SK-N-SH (cell line): ENCODE measurements at regions not wholly inside any gene's neighbourhood (a gene's known extent, or its start where the extent isn't known, plus 50 kb on each side); places are given as distances from the start of the nearest gene placed in this dataset.

Source experiments
- CTCF ChIA-PET: fragments of 300-600, 350-600 bp; formaldehyde crosslinking; extraction: SDS; loops from one replicate; lab custom pipeline; 2021; lab: Yijun Ruan, JAX
- POLR2A ChIA-PET: fragments of 350-600 bp; sonication (Branson Sonifier 250); formaldehyde crosslinking; extraction: SDS; loops from one replicate; lab custom pipeline; 2020; ENCODE audit warnings: antibody characterized with exemption, inconsistent platforms; lab: Yijun Ruan, JAX
- DNase-seq: peaks from one replicate; pipeline ENCODE4 v3.0.0; 2012
- H2AFZ ChIP-seq: fragments of 200-600 bp; sonication (generic); 2 replicates; pipeline ENCODE4 v1.8.1; 2016; ENCODE audit warnings: antibody characterized with exemption, mild to moderate bottlenecking, low read depth
- H3F3A ChIP-seq: fragments of 200-600 bp; sonication (generic); replicated peaks from 2 replicates; pipeline ENCODE3; 2016; ENCODE audit warnings: antibody characterized with exemption, mild to moderate bottlenecking; ENCODE audit not compliant: insufficient read depth
- H3K27ac ChIP-seq, 2 experiments: fragments of 200-500 bp in 1 of 2; fragments of 200-600 bp in 1 of 2; sonication (Bioruptor generic) in 1 of 2; sonication (generic), shearing (Covaris generic) in 1 of 2; 2 replicates each; pipeline versions ENCODE4 v1.5.1 to v1.6.1; 2014 to 2016; ENCODE audit warnings: low read depth in 2 of 2, inconsistent platforms in 1 of 2, low read length in 1 of 2, mild to moderate bottlenecking in 1 of 2, mixed read lengths in 1 of 2
- H3K27me3 ChIP-seq: fragments of 200-600 bp; sonication (generic), shearing (Covaris generic); 2 replicates; pipeline ENCODE4 v1.6.1; 2016; ENCODE audit warnings: mixed run types; ENCODE audit not compliant: insufficient read depth
- H3K36me3 ChIP-seq, 2 experiments: fragments of 200-500 bp in 1 of 2; fragments of 200-600 bp in 1 of 2; sonication (Bioruptor generic) in 1 of 2; sonication (generic) in 1 of 2; replicated peaks in 1 of 2; 2 replicates each; pipeline versions ENCODE3 to v1.5.1; 2014 to 2016; ENCODE audit warnings: low read length in 1 of 2, mild to moderate bottlenecking in 1 of 2; ENCODE audit not compliant: insufficient read depth in 2 of 2, control insufficient read depth in 1 of 2
- H3K4me1 ChIP-seq, 2 experiments: fragments of 200-500 bp in 1 of 2; fragments of 200-600 bp in 1 of 2; sonication (Bioruptor generic) in 1 of 2; sonication (generic), shearing (Covaris generic) in 1 of 2; 2 replicates each; pipeline versions ENCODE4 v1.5.1 to v1.6.1; 2014 to 2016; ENCODE audit warnings: low read depth in 1 of 2, low read length in 1 of 2, mixed run types in 1 of 2; ENCODE audit not compliant: insufficient read depth in 2 of 2, control insufficient read depth in 1 of 2
- H3K4me2 ChIP-seq: fragments of 200-600 bp; sonication (generic), shearing (Covaris generic); 2 replicates; pipeline ENCODE4 v1.6.1; 2017; ENCODE audit warnings: mixed run types
- H3K4me3 ChIP-seq, 2 experiments: fragments of 200-500 bp in 1 of 2; fragments of 200-600 bp in 1 of 2; sonication (Bioruptor generic) in 1 of 2; sonication (generic), shearing (Covaris generic) in 1 of 2; 2 replicates each; pipeline versions ENCODE4 v1.5.1 to v1.8.1; 2014 to 2016; ENCODE audit warnings: low read depth in 2 of 2, inconsistent platforms in 1 of 2, low read length in 1 of 2, mild to moderate bottlenecking in 1 of 2, mixed read lengths in 1 of 2, moderate library complexity in 1 of 2
- H3K79me2 ChIP-seq: fragments of 200-600 bp; sonication (generic); 2 replicates; pipeline ENCODE4 v1.8.1; 2017; ENCODE audit warnings: mild to moderate bottlenecking; ENCODE audit not compliant: insufficient read depth
- H3K9ac ChIP-seq: fragments of 200-600 bp; sonication (generic); 2 replicates; pipeline ENCODE4 v1.6.1; 2017; ENCODE audit warnings: mixed run types
- H3K9me2 ChIP-seq: fragments of 200-600 bp; sonication (generic); 2 replicates; pipeline ENCODE4 v1.6.1; 2017; ENCODE audit warnings: mixed run types
- H3K9me3 ChIP-seq: fragments of 200-600 bp; sonication (generic); 2 replicates; pipeline ENCODE4 v1.6.1; 2017; ENCODE audit warnings: mixed run types, mild to moderate bottlenecking, moderate library complexity
- H4K20me1 ChIP-seq: fragments of 200-600 bp; sonication (generic); 2 replicates; pipeline ENCODE4 v1.6.1; 2017; ENCODE audit warnings: mild to moderate bottlenecking, mixed run types; ENCODE audit not compliant: insufficient read depth
- CHD2 ChIP-seq: fragments of 150-350 bp; IDR thresholded peaks from 2 replicates; pipeline ENCODE4 v1.6.1; 2018; ENCODE audit warnings: low read length; ENCODE audit not compliant: partially characterized antibody
- ELF1 ChIP-seq: IDR thresholded peaks from 2 replicates; pipeline ENCODE4 v1.4.0; 2012
- EP300 ChIP-seq, 2 experiments: IDR thresholded peaks; 2 replicates each; pipeline versions ENCODE4 v1.4.0 to v1.6.1; 2012; ENCODE audit warnings: borderline replicate concordance in 1 of 2, low read depth in 1 of 2, low read length in 1 of 2
- FOXJ3 ChIP-seq: sonication (generic); formaldehyde crosslinking; IDR thresholded peaks from 2 replicates; pipeline ENCODE4 v1.5.1; 2020; ENCODE audit warnings: mild to moderate bottlenecking, missing genetic modification reagents
- IRF3 ChIP-seq: fragments of 150-350 bp; IDR thresholded peaks from 2 replicates; pipeline ENCODE4 v1.6.1; 2016; ENCODE audit warnings: mild to moderate bottlenecking, low read depth, low read length
- JUND ChIP-seq: IDR thresholded peaks from 2 replicates; pipeline ENCODE4 v1.4.0; 2012
- MXI1 ChIP-seq: IDR thresholded peaks from 2 replicates; pipeline ENCODE4 v1.6.1; 2012; ENCODE audit warnings: mild to moderate bottlenecking, low read depth, low read length, improper control_type of control experiment
- NFIC ChIP-seq: IDR thresholded peaks from 2 replicates; pipeline ENCODE4 v1.4.0; 2012; ENCODE audit warnings: borderline replicate concordance
- RAD21 ChIP-seq: IDR thresholded peaks from 2 replicates; pipeline ENCODE4 v1.6.1; 2012; ENCODE audit warnings: mild to moderate bottlenecking, low read length
- RCOR1 ChIP-seq: fragments of 150-350 bp; IDR thresholded peaks from 2 replicates; pipeline ENCODE4 v1.6.1; 2017; ENCODE audit warnings: antibody characterized with exemption, low read length
- RXRA ChIP-seq: IDR thresholded peaks from 2 replicates; pipeline ENCODE4 v1.4.0; 2012; ENCODE audit warnings: low read depth, mild to moderate bottlenecking, borderline replicate concordance
- SMC3 ChIP-seq: IDR thresholded peaks from 2 replicates; pipeline ENCODE4 v1.6.1; 2012; ENCODE audit warnings: low read depth, low read length, improper control_type of control experiment
- TAF1 ChIP-seq: IDR thresholded peaks from 2 replicates; pipeline ENCODE4 v1.6.1; 2012; ENCODE audit warnings: low read depth, mild to moderate bottlenecking, low read length, moderate library complexity, borderline replicate concordance
- TCF12 ChIP-seq: IDR thresholded peaks from 2 replicates; pipeline ENCODE4 v1.4.0; 2012
- YY1 ChIP-seq: IDR thresholded peaks from 2 replicates; pipeline ENCODE4 v1.4.0; 2012; ENCODE audit warnings: low read depth, mild to moderate bottlenecking
- WGBS: methylation state at CpG from one replicate; pipeline ENCODE4 v1.1.6; 2017; ENCODE audit warnings: low lambda C conversion rate; 5-methylcytosine and 5-hydroxymethylcytosine counted together

- Histone ChIP-seq H3K4me1 (no peaks in the 10 kb centered on the region; a peak in 2 of 4 replicates), H3K27me3 (no peaks in the 10 kb centered on the region), H3K9me2 (no peaks in the 10 kb centered on the region), H3K79me2 (no peaks in the 10 kb centered on the region), H3K4me2 (no peak overlapping the region), H4K20me1 (no peaks in the 10 kb centered on the region), H3K4me3 (no peak overlapping the region), H3F3A (no peaks in the 10 kb centered on the region), H3K9ac (no peak overlapping the region), H3K27ac (no peak overlapping the region; a peak in 1 of 4 replicates), H3K9me3 (no peaks in the 10 kb centered on the region), H2AFZ (no peak overlapping the region), H3K36me3 (no peaks in the 10 kb centered on the region)
- ChIA-PET POLR2A (no interaction called here), CTCF (interaction anchor here (2.9 kb wide), 1 partner anchor 796 kb away, joined by 17 read pairs; no protein-coding TSS in a partner anchor)
- DNase-seq = no peak
- TF ChIP-seq SMC3 (no peak), RAD21 (no peak), TCF12 (no peak), JUND (no peak), RXRA (no peak), NFIC (no peak), MXI1 (no peak), CHD2 (no peak), TAF1 (no peak), IRF3 (no peak)
- 25% methylated on average over 3 of the region's 3 CpGs for WGBS
These were observed 114.9 kb upstream of the SYT4 start for GRCh38 chr18:43392168-43392567.

GRCh38 chr18:43393174-43393573 lies 115.9 kb upstream of the SYT4 start:
- peak; percentile 1 for DNase-seq
- H3K9ac ChIP-seq = no peak overlapping the region

More at GRCh38 chr18:43393174-43393573, 115.9 kb upstream of the SYT4 start:
- Histone ChIP-seq H3K27me3 (no peaks in the 10 kb centered on the region), H4K20me1 (no peaks in the 10 kb centered on the region), H3K4me3 (no peak overlapping the region), H3K27ac (peak overlapping the region in 1 of 2 experiments; percentile 69; a peak in 2 of 4 replicates), H2AFZ (no peak overlapping the region), H3K36me3 (no peaks in the 10 kb centered on the region), H3K79me2 (no peaks in the 10 kb centered on the region), H3K4me1 (no peaks in the 10 kb centered on the region; a peak in 2 of 4 replicates), H3K4me2 (no peak overlapping the region), H3F3A (no peaks in the 10 kb centered on the region), H3K9me3 (no peaks in the 10 kb centered on the region), H3K9me2 (no peaks in the 10 kb centered on the region)
- ChIA-PET CTCF (interaction anchor here (0.8 to 2.9 kb wide), 7 partner anchors 27 to 1340 kb away, joined by 3 to 17 read pairs (median 8); no protein-coding TSS in a partner anchor), POLR2A (no interaction called here)
- 23% methylated on average over 2 of the region's 2 CpGs for WGBS
- no peak for TF ChIP-seq FOXJ3
- TF ChIP-seq EP300 (IDR thresholded peaks at IDR 0.05; ENCODE audit: borderline replicate concordance in 1 of 2, low read depth in 1 of 2, low read length in 1 of 2) = peak in 1 of 2 experiments; percentile 67; a peak in 2 of 4 replicates
- peak; percentile 33; the same call in 1 of the 2 replicates for TF ChIP-seq RAD21
- TF ChIP-seq TCF12 = no peak
- TF ChIP-seq ELF1 = no peak
- 0 out of 2 replicates have a peak, but pooled peaks have one; percentile 57 for TF ChIP-seq RCOR1
- TF ChIP-seq YY1 = no peak
